Neural cell (in vitro differentiated cells): ENCODE measurements at regions not wholly inside any gene's neighbourhood (a gene's known extent, or its start where the extent isn't known, plus 50 kb on each side); places are given as distances from the start of the nearest gene placed in this dataset.

ENCODE experiments used
- H2AFZ ChIP-seq: fragments of 200-600, 300-800 bp; sonication (generic), shearing (Covaris generic); 2 replicates; pipeline ENCODE4 v1.6.0; 2014; ENCODE audit warnings: low read depth, mild to moderate bottlenecking, antibody characterized with exemption, low read length, moderate library complexity
- H3F3A ChIP-seq: fragments of 200-600 bp; shearing (Covaris generic); 2 replicates; pipeline ENCODE4 v1.6.1; 2016; ENCODE audit warnings: mild to moderate bottlenecking, moderate library complexity, mixed read lengths, antibody characterized with exemption, low read length; ENCODE audit not compliant: insufficient read depth, poor library complexity, severe bottlenecking
- H3K27ac ChIP-seq: fragments of 200-600, 300-800 bp; sonication (generic), shearing (Covaris generic); 2 replicates; pipeline ENCODE4 v1.5.1; 2014; ENCODE audit warnings: mild to moderate bottlenecking, low read length, moderate library complexity
- H3K27me3 ChIP-seq: fragments of 300-800, 200-600 bp; sonication (generic), shearing (Covaris generic); 2 replicates; pipeline ENCODE4 v1.6.0; 2014; ENCODE audit warnings: mild to moderate bottlenecking, low read depth, low read length, moderate library complexity; ENCODE audit not compliant: insufficient read depth
- H3K36me3 ChIP-seq: fragments of 300-800, 200-600 bp; sonication (generic), shearing (Covaris generic); 2 replicates; pipeline ENCODE4 v1.5.1; 2014; ENCODE audit warnings: mild to moderate bottlenecking, antibody characterized with exemption, low read length, moderate library complexity; ENCODE audit not compliant: insufficient read depth
- H3K4me2 ChIP-seq: fragments of 300-800, 200-600 bp; sonication (generic), shearing (Covaris generic); 2 replicates; pipeline ENCODE4 v1.6.0; 2014; ENCODE audit warnings: mild to moderate bottlenecking, low read length
- H3K4me3 ChIP-seq: fragments of 300-800, 200-600 bp; sonication (generic), shearing (Covaris generic); 2 replicates; pipeline ENCODE4 v1.5.1; 2014; ENCODE audit warnings: mild to moderate bottlenecking, low read length, moderate library complexity
- H3K79me2 ChIP-seq: fragments of 200-600 bp; shearing (Covaris generic); replicated peaks from 2 replicates; pipeline ENCODE4 v1.6.0; 2014; ENCODE audit warnings: mild to moderate bottlenecking, low read length, moderate library complexity; ENCODE audit not compliant: insufficient read depth
- H3K9ac ChIP-seq: fragments of 300-800, 200-600 bp; sonication (generic), shearing (Covaris generic); 2 replicates; pipeline ENCODE4 v1.6.1; 2016; ENCODE audit warnings: mild to moderate bottlenecking, low read length, mixed read lengths
- H3K9me2 ChIP-seq: fragments of 200-600 bp; shearing (Covaris generic); 2 replicates; pipeline ENCODE4 v1.6.1; 2016; ENCODE audit warnings: mild to moderate bottlenecking, low read length, mixed read lengths; ENCODE audit not compliant: insufficient read depth
- H3K9me3 ChIP-seq: fragments of 200-600, 300-800 bp; sonication (generic), shearing (Covaris generic); 2 replicates; pipeline ENCODE4 v1.6.1; 2016; ENCODE audit warnings: mild to moderate bottlenecking, mixed run types, low read length, moderate library complexity, mixed read lengths
- H4K20me1 ChIP-seq: fragments of 200-600 bp; shearing (Covaris generic); 2 replicates; pipeline ENCODE4 v1.6.1; 2016; ENCODE audit warnings: mild to moderate bottlenecking, mixed run types; ENCODE audit not compliant: insufficient read depth
- CTCF ChIP-seq: fragments of 450-650 bp; IDR thresholded peaks from 2 replicates; pipeline ENCODE4 v1.5.1; 2014; ENCODE audit warnings: antibody characterized with exemption, mild to moderate bottlenecking, moderate library complexity; ENCODE audit not compliant: poor library complexity, severe bottlenecking
- EP300 ChIP-seq: fragments of 450-650 bp; conservative IDR thresholded peaks from 2 replicates; pipeline ENCODE4 v1.6.1; 2014; ENCODE audit warnings: antibody characterized with exemption, mild to moderate bottlenecking, moderate library complexity; ENCODE audit not compliant: poor library complexity, severe bottlenecking
- EZH2 ChIP-seq: fragments of 200-600, 300-800 bp; shearing (Covaris generic), sonication (generic); IDR thresholded peaks from 2 replicates; pipeline ENCODE4 v1.6.1; 2014; ENCODE audit warnings: antibody characterized with exemption, low read length, borderline replicate concordance, mild to moderate bottlenecking; ENCODE audit not compliant: insufficient read depth, poor library complexity, severe bottlenecking
- MXI1 ChIP-seq: fragments of 450-650 bp; conservative IDR thresholded peaks from 2 replicates; pipeline ENCODE4 v1.6.1; 2014; ENCODE audit warnings: antibody characterized with exemption, mild to moderate bottlenecking; ENCODE audit not compliant: poor library complexity, severe bottlenecking
- POLR2AphosphoS5 ChIP-seq: IDR thresholded peaks from 2 replicates; pipeline ENCODE4 v1.6.1; 2012
- RAD21 ChIP-seq: fragments of 450-650 bp; conservative IDR thresholded peaks from 2 replicates; pipeline ENCODE4 v1.6.1; 2014; ENCODE audit warnings: antibody characterized with exemption, mild to moderate bottlenecking, moderate library complexity
- REST ChIP-seq: IDR thresholded peaks from 2 replicates; pipeline ENCODE4 v1.6.1; 2012; ENCODE audit warnings: borderline replicate concordance
- SMC3 ChIP-seq: fragments of 450-650 bp; conservative IDR thresholded peaks from 2 replicates; pipeline ENCODE4 v1.6.1; 2014; ENCODE audit warnings: antibody characterized with exemption, mild to moderate bottlenecking, moderate library complexity; ENCODE audit not compliant: poor library complexity
- TAF1 ChIP-seq: IDR thresholded peaks from 2 replicates; pipeline ENCODE4 v1.6.1; 2012; ENCODE audit warnings: low read depth

- Histone ChIP-seq H3K27me3 (no peaks in the 10 kb centered on the region), H3K9me2 (no peaks in the 10 kb centered on the region), H3F3A (no peaks in the 10 kb centered on the region), H3K79me2 (no peaks in the 10 kb centered on the region), H3K27ac (no peak overlapping the region), H3K4me2 (no peak overlapping the region), H4K20me1 (no peaks in the 10 kb centered on the region), H3K9me3 (no peaks in the 10 kb centered on the region), H2AFZ (no peak overlapping the region), H3K36me3 (no peaks in the 10 kb centered on the region), H3K9ac (no peak overlapping the region), H3K4me3 (no peak overlapping the region)
- no peak for TF ChIP-seq REST
- TF ChIP-seq MXI1, result no peak
- TF ChIP-seq POLR2AphosphoS5, result no peak
These were observed 303.5 kb downstream of the HRH4 start for GRCh38 chr18:24763765-24764513.

GRCh38 chr18:24764766-24765165, 304.3 kb downstream of the HRH4 start:
- TF ChIP-seq TAF1, result no peak
- TF ChIP-seq MXI1, result no peak
- no peak for TF ChIP-seq EZH2
- TF ChIP-seq EP300, result no peak
- TF ChIP-seq RAD21, result no peak
- TF ChIP-seq REST, result no peak
- no peak for TF ChIP-seq SMC3
- TF ChIP-seq POLR2AphosphoS5, result no peak
- TF ChIP-seq CTCF, result no peak
- Histone ChIP-seq H3K4me3 (no peak overlapping the region), H3K9me3 (no peaks in the 10 kb centered on the region), H3K9me2 (no peaks in the 10 kb centered on the region), H3K79me2 (no peaks in the 10 kb centered on the region), H3K36me3 (no peaks in the 10 kb centered on the region), H3K27me3 (no peaks in the 10 kb centered on the region), H3K27ac (no peak overlapping the region), H4K20me1 (no peaks in the 10 kb centered on the region), H3K9ac (no peak overlapping the region), H3K4me2 (no peak overlapping the region), H3F3A (no peaks in the 10 kb centered on the region), H2AFZ (no peak overlapping the region)
